Testis (tissue), 2 donors: ENCODE measurements at regions not wholly inside any gene's neighbourhood (a gene's known extent, or its start where the extent isn't known, plus 50 kb on each side); places are given as distances from the start of the nearest gene placed in this dataset.

Experiments
- DNase-seq: peaks from one replicate; pipeline ENCODE4 v3.0.0-alpha.2; 2019
- H3K27ac ChIP-seq, 2 donors: fragments of 200-600 bp; sonication (generic); one replicate each; pipeline ENCODE4 v1.5.1; 2019
- H3K27me3 ChIP-seq: fragments of 200-600 bp; sonication (generic); one replicate; pipeline ENCODE4 v1.5.1; 2019
- H3K36me3 ChIP-seq: fragments of 200-600 bp; sonication (generic); one replicate; pipeline ENCODE4 v1.5.1; 2017; ENCODE audit warnings: low read depth; ENCODE audit errors: missing control alignments
- H3K4me1 ChIP-seq: fragments of 200-600 bp; sonication (generic); one replicate; pipeline ENCODE4 v1.5.1; 2019
- H3K4me3 ChIP-seq, 2 donors: fragments of 200-600 bp; sonication (generic); one replicate each; pipeline ENCODE4 v1.5.1; 2017 to 2019
- H3K9me3 ChIP-seq: fragments of 200-600 bp; sonication (generic); one replicate; pipeline ENCODE4 v1.5.1; 2017
- CTCF ChIP-seq, 3 experiments: fragments of 450-650 bp in 2 of 3; fragments of 200-600 bp in 1 of 3; sonication (generic) in 1 of 3; IDR thresholded peaks; one replicate each; pipeline ENCODE4 v1.5.1; 2016 to 2019; ENCODE audit warnings: antibody characterized with exemption in 3 of 3, mild to moderate bottlenecking in 2 of 3, moderate library complexity in 1 of 3
- POLR2A ChIP-seq: fragments of 450-650 bp; IDR thresholded peaks from one replicate; pipeline ENCODE4 v1.6.1; 2017; ENCODE audit warnings: antibody characterized with exemption, mild to moderate bottlenecking, moderate library complexity
- WGBS, 2 donors: methylation state at CpG; one replicate each; pipeline ENCODE4 v1.1.5; 2018; 5-methylcytosine and 5-hydroxymethylcytosine counted together
- intact Hi-C: fragments of 100-400 bp; cut with DNase I; formaldehyde crosslinking; loops from one replicate; pipeline ENCODE4 v1.15.1; 2023; ENCODE audit warnings: low total_unique reads

GRCh38 chr2:67842375-67842959 is 220.3 kb downstream of the C1D start:
- Histone ChIP-seq H3K4me1 (peaks cover 8% of the 10 kb centered on the region), H3K4me3 (no peak overlapping the region), H3K27ac (no peak overlapping the region), H3K27me3 (no peaks in the 10 kb centered on the region), H3K36me3 (no peaks in the 10 kb centered on the region), H3K9me3 (no peaks in the 10 kb centered on the region)
- no peak for DNase-seq
- 71 to 76% methylated on average over 9 of the region's 9 CpGs for WGBS, 2 donors
- no peak for TF ChIP-seq CTCF (IDR thresholded peaks at IDR 0.05)
- TF ChIP-seq POLR2A, result no peak
- intact Hi-C loops, result no loop called here

- WGBS, 2 donors, result 60 to 75% methylated on average over 1 of the region's 1 CpG
- H3K36me3 ChIP-seq, result no peaks in the 10 kb centered on the region
- H3K27ac ChIP-seq, result no peak overlapping the region
- intact Hi-C loops, result no loop called here
- H3K27me3 ChIP-seq, result no peaks in the 10 kb centered on the region
- H3K4me1 ChIP-seq, result peaks cover 8% of the 10 kb centered on the region
- H3K9me3 ChIP-seq, result no peaks in the 10 kb centered on the region
- no peak for DNase-seq
- TF ChIP-seq CTCF (IDR thresholded peaks at IDR 0.05) (no peak), POLR2A (no peak)
- H3K4me3 ChIP-seq, result no peak overlapping the region
These were observed 218.7 kb downstream of the C1D start for GRCh38 chr2:67844024-67844540.

DNA sequence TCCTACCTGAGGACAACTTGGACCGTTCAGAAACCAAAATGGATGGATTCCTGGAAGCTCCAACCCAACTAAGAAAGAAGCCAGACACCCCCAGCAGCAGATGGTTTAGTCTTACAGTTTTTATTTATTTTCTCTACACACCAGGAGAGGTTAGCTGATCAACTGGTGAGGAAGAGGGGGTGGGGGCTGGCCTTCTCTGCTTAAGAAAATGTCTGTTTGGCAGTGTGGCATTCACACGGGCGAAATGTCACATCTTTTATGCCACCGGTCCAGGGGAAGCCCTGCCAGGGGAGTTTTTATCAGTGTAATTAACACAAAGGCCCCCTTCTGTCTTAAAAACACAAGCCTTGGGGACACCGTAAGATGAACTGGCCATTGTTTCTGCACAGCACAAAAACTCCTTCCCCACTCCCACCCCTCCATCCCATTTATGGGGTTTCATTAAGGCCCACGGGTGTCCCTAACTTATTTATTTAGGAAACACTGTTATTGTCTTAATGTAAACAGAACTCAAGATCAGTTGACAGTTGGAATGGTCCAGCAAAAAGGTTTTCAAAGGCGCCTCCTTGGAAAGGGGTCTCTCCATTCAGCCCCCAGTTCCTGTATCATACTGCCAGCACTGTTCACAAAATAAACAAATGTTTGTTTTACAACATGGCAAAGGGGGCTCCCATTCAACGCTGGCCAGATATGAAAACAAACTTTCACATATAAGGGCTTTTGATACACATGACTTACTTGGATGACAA is 217.0 kb downstream of the C1D start:
- peaks cover 8% of the 10 kb centered on the region for H3K4me1 ChIP-seq
- intact Hi-C loops, result no loop called here
- no peak for DNase-seq
- no peak overlapping the region for H3K4me3 ChIP-seq
- TF ChIP-seq CTCF (IDR thresholded peaks at IDR 0.05) (no peak), POLR2A (no peak)
- H3K36me3 ChIP-seq, result no peaks in the 10 kb centered on the region
- no peaks in the 10 kb centered on the region for H3K9me3 ChIP-seq
- H3K27ac ChIP-seq, result peak overlapping the region in 1 of 2 donors; percentile 56
- 52 to 54% methylated on average over 8 of the region's 8 CpGs for WGBS, 2 donors
- H3K27me3 ChIP-seq, result no peaks in the 10 kb centered on the region

DNA sequence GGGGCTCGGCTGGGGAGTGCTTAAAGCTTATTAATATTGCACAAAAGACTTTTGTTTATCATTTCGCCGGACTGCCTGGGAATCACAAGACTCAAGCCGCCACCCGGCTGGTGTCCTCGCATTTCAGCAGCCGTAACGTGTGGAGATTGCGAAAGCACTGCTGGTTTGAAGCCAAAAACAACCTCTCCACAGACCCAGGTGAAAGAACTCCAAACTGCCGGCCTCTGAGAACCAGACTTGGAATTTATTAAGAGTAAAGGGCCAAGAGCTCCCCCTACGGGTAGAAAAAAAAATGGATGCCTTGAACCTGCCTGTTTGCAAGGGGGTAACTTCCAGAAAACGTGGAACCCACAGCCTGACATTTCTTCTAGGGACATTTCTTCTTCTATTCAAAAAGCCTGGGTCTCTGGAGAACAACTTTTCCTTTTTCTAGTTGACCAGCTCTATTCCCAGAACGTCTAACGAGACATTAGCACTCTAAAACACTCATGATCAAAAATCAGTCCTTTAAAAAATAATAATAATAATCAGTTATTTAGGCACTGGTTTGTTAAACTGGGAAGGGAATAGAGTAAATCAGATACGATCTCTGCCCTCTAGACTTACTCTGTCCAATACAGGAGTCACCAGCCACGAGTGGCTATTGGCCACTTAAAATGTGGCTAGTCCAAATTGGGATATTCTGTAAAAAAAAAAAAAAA is 216.3 kb downstream of the C1D start:
- 3 to 7% methylated on average over 16 of the region's 16 CpGs for whole genome bisulfite sequencing, 2 donors
- Histone ChIP-seq H3K27ac (peak overlapping the region in 1 of 2 donors; percentile 56), H3K4me1 (peaks cover 8% of the 10 kb centered on the region), H3K9me3 (no peaks in the 10 kb centered on the region), H3K4me3 (no peak overlapping the region), H3K36me3 (no peaks in the 10 kb centered on the region), H3K27me3 (no peaks in the 10 kb centered on the region)
- peak; percentile 63 to 81 (median 78) for TF ChIP-seq CTCF (IDR thresholded peaks at IDR 0.05)
- TF ChIP-seq POLR2A, result no peak
- peak; percentile 91 for DNase-seq
- intact Hi-C loops, result no loop called here
